ENCODE measurements at regions not wholly inside any gene's neighbourhood (a gene's known extent, or its start where the extent isn't known, plus 50 kb on each side); places are given as distances from the start of the nearest gene placed in this dataset.

GRCh38 chr18:45370255-45371010 lies 244.8 kb upstream of the SLC14A2 start:
- H3K4me1 ChIP-seq (ENCODE audit: control insufficient read depth, insufficient read depth, low read length): no peaks in the 10 kb centered on the region
- H3K4me3 ChIP-seq (ENCODE audit: low read length): no peak overlapping the region
- no peak overlapping the region for H3K27ac ChIP-seq (ENCODE audit: low read length)
- no peaks in the 10 kb centered on the region for H3K36me3 ChIP-seq (ENCODE audit: control insufficient read depth, insufficient read depth, low read length)
- no CpG with 5 or more reads among the region's 14 CpGs for WGBS (ENCODE audit: insufficient coverage, insufficient read length)
- no peaks in the 10 kb centered on the region for H3K9me3 ChIP-seq (ENCODE audit: control insufficient read depth, insufficient read depth, low read length)
- DNase-seq (ENCODE audit: low read depth, low spot score): no peak
- H3K27me3 ChIP-seq (ENCODE audit: control insufficient read depth, insufficient read depth, low read length): no peaks in the 10 kb centered on the region

GRCh38 chr18:45373286-45373880 lies 241.9 kb upstream of the SLC14A2 start:
- Histone ChIP-seq H3K4me3 (ENCODE audit: low read length) (no peak overlapping the region), H3K27ac (ENCODE audit: low read length) (no peak overlapping the region), H3K36me3 (ENCODE audit: control insufficient read depth, insufficient read depth, low read length) (no peaks in the 10 kb centered on the region), H3K4me1 (ENCODE audit: control insufficient read depth, insufficient read depth, low read length) (no peaks in the 10 kb centered on the region), H3K27me3 (ENCODE audit: control insufficient read depth, insufficient read depth, low read length) (no peaks in the 10 kb centered on the region), H3K9me3 (ENCODE audit: control insufficient read depth, insufficient read depth, low read length) (no peaks in the 10 kb centered on the region)
- whole genome bisulfite sequencing (ENCODE audit: insufficient coverage, insufficient read length): 100% methylated on average over 1 of the region's 3 CpGs
- no peak for DNase-seq (ENCODE audit: low read depth, low spot score)

GRCh38 chr18:45374236-45374635 lies 241.0 kb upstream of the SLC14A2 start:
- Histone ChIP-seq H3K9me3 (ENCODE audit: control insufficient read depth, insufficient read depth, low read length) (no peaks in the 10 kb centered on the region), H3K27me3 (ENCODE audit: control insufficient read depth, insufficient read depth, low read length) (no peaks in the 10 kb centered on the region), H3K4me3 (ENCODE audit: low read length) (no peak overlapping the region), H3K27ac (ENCODE audit: low read length) (no peak overlapping the region), H3K36me3 (ENCODE audit: control insufficient read depth, insufficient read depth, low read length) (no peaks in the 10 kb centered on the region), H3K4me1 (ENCODE audit: control insufficient read depth, insufficient read depth, low read length) (no peaks in the 10 kb centered on the region)
- no peak for DNase-seq (ENCODE audit: low read depth, low spot score)

GRCh38 chr18:45374878-45375630 lies 240.2 kb upstream of the SLC14A2 start:
- no CpG with 5 or more reads among the region's 6 CpGs for WGBS (ENCODE audit: insufficient coverage, insufficient read length)
- Histone ChIP-seq H3K4me1 (ENCODE audit: control insufficient read depth, insufficient read depth, low read length) (no peaks in the 10 kb centered on the region), H3K36me3 (ENCODE audit: control insufficient read depth, insufficient read depth, low read length) (no peaks in the 10 kb centered on the region), H3K27me3 (ENCODE audit: control insufficient read depth, insufficient read depth, low read length) (no peaks in the 10 kb centered on the region), H3K4me3 (ENCODE audit: low read length) (no peak overlapping the region), H3K9me3 (ENCODE audit: control insufficient read depth, insufficient read depth, low read length) (no peaks in the 10 kb centered on the region), H3K27ac (ENCODE audit: low read length) (no peak overlapping the region)
- no peak for DNase-seq (ENCODE audit: low read depth, low spot score)

GRCh38 chr18:45376193-45376592 lies 239.1 kb upstream of the SLC14A2 start:
- Histone ChIP-seq H3K36me3 (ENCODE audit: control insufficient read depth, insufficient read depth, low read length) (no peaks in the 10 kb centered on the region), H3K27me3 (ENCODE audit: control insufficient read depth, insufficient read depth, low read length) (no peaks in the 10 kb centered on the region), H3K4me1 (ENCODE audit: control insufficient read depth, insufficient read depth, low read length) (no peaks in the 10 kb centered on the region), H3K4me3 (ENCODE audit: low read length) (no peak overlapping the region), H3K9me3 (ENCODE audit: control insufficient read depth, insufficient read depth, low read length) (no peaks in the 10 kb centered on the region), H3K27ac (ENCODE audit: low read length) (no peak overlapping the region)
- no CpG with 5 or more reads among the region's 2 CpGs for WGBS (ENCODE audit: insufficient coverage, insufficient read length)
- DNase-seq (ENCODE audit: low read depth, low spot score): no peak

GRCh38 chr18:45378308-45378707 lies 237.0 kb upstream of the SLC14A2 start:
- no peaks in the 10 kb centered on the region for H3K4me1 ChIP-seq (ENCODE audit: control insufficient read depth, insufficient read depth, low read length)
- DNase-seq (ENCODE audit: low read depth, low spot score): no peak
- H3K27ac ChIP-seq (ENCODE audit: low read length): no peak overlapping the region
- no CpG with 5 or more reads among the region's 1 CpG for WGBS (ENCODE audit: insufficient coverage, insufficient read length)
- H3K9me3 ChIP-seq (ENCODE audit: control insufficient read depth, insufficient read depth, low read length): no peaks in the 10 kb centered on the region
- no peaks in the 10 kb centered on the region for H3K27me3 ChIP-seq (ENCODE audit: control insufficient read depth, insufficient read depth, low read length)
- H3K4me3 ChIP-seq (ENCODE audit: low read length): no peak overlapping the region
- no peaks in the 10 kb centered on the region for H3K36me3 ChIP-seq (ENCODE audit: control insufficient read depth, insufficient read depth, low read length)

GRCh38 chr18:45378933-45379332 lies 236.3 kb upstream of the SLC14A2 start:
- Histone ChIP-seq H3K27ac (ENCODE audit: low read length) (no peak overlapping the region), H3K4me3 (ENCODE audit: low read length) (no peak overlapping the region), H3K27me3 (ENCODE audit: control insufficient read depth, insufficient read depth, low read length) (no peaks in the 10 kb centered on the region), H3K36me3 (ENCODE audit: control insufficient read depth, insufficient read depth, low read length) (no peaks in the 10 kb centered on the region), H3K4me1 (ENCODE audit: control insufficient read depth, insufficient read depth, low read length) (no peaks in the 10 kb centered on the region), H3K9me3 (ENCODE audit: control insufficient read depth, insufficient read depth, low read length) (no peaks in the 10 kb centered on the region)
- WGBS (ENCODE audit: insufficient coverage, insufficient read length): no CpG with 5 or more reads among the region's 5 CpGs
- DNase-seq (ENCODE audit: low read depth, low spot score): no peak

- H3K4me3 ChIP-seq (ENCODE audit: low read length): no peak overlapping the region
- DNase-seq (ENCODE audit: low read depth, low spot score): no peak
- no peaks in the 10 kb centered on the region for H3K36me3 ChIP-seq (ENCODE audit: control insufficient read depth, insufficient read depth, low read length)
- no peaks in the 10 kb centered on the region for H3K27me3 ChIP-seq (ENCODE audit: control insufficient read depth, insufficient read depth, low read length)
- no peaks in the 10 kb centered on the region for H3K9me3 ChIP-seq (ENCODE audit: control insufficient read depth, insufficient read depth, low read length)
- peaks cover 1% of the 10 kb centered on the region; the same call in 1 of the 2 replicates for H3K4me1 ChIP-seq (ENCODE audit: control insufficient read depth, insufficient read depth, low read length)
- WGBS (ENCODE audit: insufficient coverage, insufficient read length): no CpG with 5 or more reads among the region's 1 CpG
- no peak overlapping the region for H3K27ac ChIP-seq (ENCODE audit: low read length)
Observed at GRCh38 chr18:45379903-45380302, 235.4 kb upstream of the SLC14A2 start.

- Histone ChIP-seq H3K4me1 (ENCODE audit: control insufficient read depth, insufficient read depth, low read length) (peaks cover 1% of the 10 kb centered on the region; the same call in 1 of the 2 replicates), H3K27ac (ENCODE audit: low read length) (no peak overlapping the region), H3K9me3 (ENCODE audit: control insufficient read depth, insufficient read depth, low read length) (no peaks in the 10 kb centered on the region), H3K36me3 (ENCODE audit: control insufficient read depth, insufficient read depth, low read length) (no peaks in the 10 kb centered on the region), H3K27me3 (ENCODE audit: control insufficient read depth, insufficient read depth, low read length) (no peaks in the 10 kb centered on the region; the same call in 1 of the 2 replicates), H3K4me3 (ENCODE audit: low read length) (no peak overlapping the region)
- no CpG with 5 or more reads among the region's 1 CpG for WGBS (ENCODE audit: insufficient coverage, insufficient read length)
- DNase-seq (ENCODE audit: low read depth, low spot score): no peak
Observed at GRCh38 chr18:45381282-45381681, 234.0 kb upstream of the SLC14A2 start.

GRCh38 chr18:45383228-45383627 lies 232.0 kb upstream of the SLC14A2 start:
- peaks cover 1% of the 10 kb centered on the region; the same call in 1 of the 2 replicates for H3K4me1 ChIP-seq (ENCODE audit: control insufficient read depth, insufficient read depth, low read length)
- no peaks in the 10 kb centered on the region for H3K36me3 ChIP-seq (ENCODE audit: control insufficient read depth, insufficient read depth, low read length)
- no peak for DNase-seq (ENCODE audit: low read depth, low spot score)
- no peaks in the 10 kb centered on the region for H3K9me3 ChIP-seq (ENCODE audit: control insufficient read depth, insufficient read depth, low read length)
- no peaks in the 10 kb centered on the region; the same call in 1 of the 2 replicates for H3K27me3 ChIP-seq (ENCODE audit: control insufficient read depth, insufficient read depth, low read length)
- no peak overlapping the region for H3K4me3 ChIP-seq (ENCODE audit: low read length)
- no CpG with 5 or more reads among the region's 1 CpG for WGBS (ENCODE audit: insufficient coverage, insufficient read length)
- no peak overlapping the region for H3K27ac ChIP-seq (ENCODE audit: low read length)

Measured in iPS DF 6.9 (cell line).